Transverse colon (tissue), 1 donor: ENCODE measurements at regions not wholly inside any gene's neighbourhood (a gene's known extent, or its start where the extent isn't known, plus 50 kb on each side); places are given as distances from the start of the nearest gene placed in this dataset.

Experiments
- EP300 ChIP-seq: sonication (generic); formaldehyde crosslinking; IDR thresholded peaks from one replicate; pipeline ENCODE4 v1.6.1; 2017; ENCODE audit warnings: antibody characterized with exemption, low read depth
- POLR2A ChIP-seq: fragments of 450-650 bp; IDR thresholded peaks from one replicate; pipeline ENCODE4 v1.6.1; 2016; ENCODE audit warnings: antibody characterized with exemption, mild to moderate bottlenecking, moderate library complexity

GRCh38 chr1:73859227-73859626 is 338.7 kb downstream of the LRRIQ3 start:
- TF ChIP-seq POLR2A (no peak), EP300 (no peak)
